ENCODE measurements at regions not wholly inside any gene's neighbourhood (a gene's known extent, or its start where the extent isn't known, plus 50 kb on each side); places are given as distances from the start of the nearest gene placed in this dataset.

GRCh38 chr12:60240891-60241290 lies 645.1 kb downstream of the SLC16A7 start:
- DNase-seq: no peak

- DNase-seq: no peak
Observed at GRCh38 chr12:60251091-60251490, 655.3 kb downstream of the SLC16A7 start.

GRCh38 chr12:60252359-60253096 lies 656.7 kb downstream of the SLC16A7 start:
- no peak for DNase-seq

- DNase-seq: no peak
Observed at GRCh38 chr12:60255044-60255443, 659.2 kb downstream of the SLC16A7 start.

- no peak for DNase-seq
Observed at GRCh38 chr12:60257063-60257462, 661.2 kb downstream of the SLC16A7 start.

GRCh38 chr12:60259225-60259624 lies 663.4 kb downstream of the SLC16A7 start:
- DNase-seq: no peak

- no peak for DNase-seq
Observed at GRCh38 chr12:60262378-60262777, 666.5 kb downstream of the SLC16A7 start.

GRCh38 chr12:60263161-60263560 lies 667.3 kb downstream of the SLC16A7 start:
- no peak for DNase-seq

- no peak for DNase-seq
Observed at GRCh38 chr12:60263836-60264493, 668.1 kb downstream of the SLC16A7 start.

GRCh38 chr12:60265741-60266140 lies 669.9 kb downstream of the SLC16A7 start:
- no peak for DNase-seq

- no peak for DNase-seq
Observed at GRCh38 chr12:60266381-60266852, 670.6 kb downstream of the SLC16A7 start.

GRCh38 chr12:60269611-60270269 lies 673.9 kb downstream of the SLC16A7 start:
- no peak for DNase-seq

- DNase-seq: no peak
Observed at GRCh38 chr12:60271816-60272215, 676.0 kb downstream of the SLC16A7 start.

- no peak for DNase-seq
Observed at GRCh38 chr12:60278209-60278608, 682.4 kb downstream of the SLC16A7 start.

- DNase-seq: no peak
Observed at GRCh38 chr12:60279221-60279620, 683.4 kb downstream of the SLC16A7 start.

GRCh38 chr12:60281522-60281921 lies 685.7 kb downstream of the SLC16A7 start:
- no peak for DNase-seq

- DNase-seq: no peak
Observed at GRCh38 chr12:60290532-60290931, 694.7 kb downstream of the SLC16A7 start.

- no peak for DNase-seq
Observed at GRCh38 chr12:60308366-60308991, 712.6 kb downstream of the SLC16A7 start.

GRCh38 chr12:60311940-60312339 lies 716.1 kb downstream of the SLC16A7 start:
- no peak for DNase-seq

GRCh38 chr12:60317361-60317760 lies 721.5 kb downstream of the SLC16A7 start:
- DNase-seq: no peak

GRCh38 chr12:60324746-60325145 lies 728.9 kb downstream of the SLC16A7 start:
- DNase-seq: no peak

GRCh38 chr12:60333461-60333860 lies 737.6 kb downstream of the SLC16A7 start:
- DNase-seq: no peak

Data from muscle of arm (tissue), 1 donor.